ENCODE measurements at regions not wholly inside any gene's neighbourhood (a gene's known extent, or its start where the extent isn't known, plus 50 kb on each side); places are given as distances from the start of the nearest gene placed in this dataset.

- CTCF ChIA-PET: no interaction called here
- Histone ChIP-seq H3K36me3 (ENCODE audit: control insufficient read depth, insufficient read depth, low read length) (no peaks in the 10 kb centered on the region), H3K27me3 (ENCODE audit: control insufficient read depth, insufficient read depth, low read length) (no peaks in the 10 kb centered on the region), H3K4me3 (ENCODE audit: low read depth, low read length) (no peak overlapping the region)
- POLR2A ChIA-PET: no interaction called here
- TF ChIP-seq CTCF (IDR thresholded peaks at IDR 0.05; ENCODE audit: insufficient read depth, low read depth, low read length): no peak
- no peak for DNase-seq (ENCODE audit: low read depth)
Measured at GRCh38 chr11:25218036-25218435, 721.2 kb downstream of the LUZP2 start.

GRCh38 chr11:25225078-25225477 lies 728.2 kb downstream of the LUZP2 start:
- no peak for DNase-seq (ENCODE audit: low read depth)
- CTCF ChIA-PET: no interaction called here

GRCh38 chr11:25242928-25243327 lies 746.1 kb downstream of the LUZP2 start:
- H3K36me3 ChIP-seq (ENCODE audit: control insufficient read depth, insufficient read depth, low read length): no peaks in the 10 kb centered on the region
- ChIA-PET POLR2A (no interaction called here), CTCF (no interaction called here)
- DNase-seq (ENCODE audit: low read depth): no peak
- H3K27me3 ChIP-seq (ENCODE audit: control insufficient read depth, insufficient read depth, low read length): no peaks in the 10 kb centered on the region
- H3K4me3 ChIP-seq (ENCODE audit: low read depth, low read length): no peak overlapping the region
- no peak for TF ChIP-seq CTCF (IDR thresholded peaks at IDR 0.05; ENCODE audit: insufficient read depth, low read depth, low read length)

More at GRCh38 chr11:25225078-25225477, 728.2 kb downstream of the LUZP2 start:
- TF ChIP-seq CTCF (IDR thresholded peaks at IDR 0.05; ENCODE audit: insufficient read depth, low read depth, low read length): no peak
- POLR2A ChIA-PET: no interaction called here
- H3K27me3 ChIP-seq (ENCODE audit: control insufficient read depth, insufficient read depth, low read length): no peaks in the 10 kb centered on the region
- no peaks in the 10 kb centered on the region for H3K36me3 ChIP-seq (ENCODE audit: control insufficient read depth, insufficient read depth, low read length)
- H3K4me3 ChIP-seq (ENCODE audit: low read depth, low read length): no peak overlapping the region

- H3K4me3 ChIP-seq (ENCODE audit: low read depth, low read length): no peak overlapping the region
- POLR2A ChIA-PET: no interaction called here
- DNase-seq (ENCODE audit: low read depth): no peak
- H3K36me3 ChIP-seq (ENCODE audit: control insufficient read depth, insufficient read depth, low read length): no peaks in the 10 kb centered on the region
- no peaks in the 10 kb centered on the region for H3K27me3 ChIP-seq (ENCODE audit: control insufficient read depth, insufficient read depth, low read length)
- CTCF ChIA-PET: no interaction called here
- TF ChIP-seq CTCF (IDR thresholded peaks at IDR 0.05; ENCODE audit: insufficient read depth, low read depth, low read length): no peak
Measured at GRCh38 chr11:25244126-25244525, 747.3 kb downstream of the LUZP2 start.

- ChIA-PET POLR2A (no interaction called here), CTCF (no interaction called here)
- no peaks in the 10 kb centered on the region for H3K36me3 ChIP-seq (ENCODE audit: control insufficient read depth, insufficient read depth, low read length)
- H3K27me3 ChIP-seq (ENCODE audit: control insufficient read depth, insufficient read depth, low read length): no peaks in the 10 kb centered on the region
- H3K4me3 ChIP-seq (ENCODE audit: low read depth, low read length): no peak overlapping the region
- TF ChIP-seq CTCF (IDR thresholded peaks at IDR 0.05; ENCODE audit: insufficient read depth, low read depth, low read length): no peak
- DNase-seq (ENCODE audit: low read depth): no peak
Measured at GRCh38 chr11:25247336-25247735, 750.5 kb downstream of the LUZP2 start.
